Amniotic epithelial cell (primary cell): ENCODE measurements at regions not wholly inside any gene's neighbourhood (a gene's known extent, or its start where the extent isn't known, plus 50 kb on each side); places are given as distances from the start of the nearest gene placed in this dataset.
A peak's percentile ranks its signal among the peaks of the same experiment; 100 is the strongest.

Source experiments
- DNase-seq: peaks from one replicate; pipeline ENCODE4 v3.0.0-alpha.2; 2010; ENCODE audit warnings: low read depth

DNA sequence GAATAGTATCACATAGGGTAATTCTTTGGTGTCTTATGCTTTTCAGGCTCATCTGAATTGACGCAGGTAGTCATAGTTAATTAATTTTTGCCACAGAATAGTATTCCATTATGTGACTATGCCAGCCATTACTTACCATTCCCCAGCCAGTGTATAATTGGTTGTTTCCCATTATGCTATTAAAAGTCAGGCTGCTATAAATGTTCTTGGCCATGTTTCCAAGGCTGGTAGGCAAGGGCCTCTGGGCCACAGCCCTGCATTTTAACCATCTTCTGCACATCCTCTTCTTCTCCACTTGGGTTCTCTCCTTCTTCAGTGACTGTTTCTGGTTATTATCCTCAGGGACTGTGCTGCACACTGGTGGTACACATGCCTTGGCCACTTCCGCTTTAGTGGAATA is 190.9 kb downstream of the ADAMTS15 start:
- no peak for DNase-seq

DNA sequence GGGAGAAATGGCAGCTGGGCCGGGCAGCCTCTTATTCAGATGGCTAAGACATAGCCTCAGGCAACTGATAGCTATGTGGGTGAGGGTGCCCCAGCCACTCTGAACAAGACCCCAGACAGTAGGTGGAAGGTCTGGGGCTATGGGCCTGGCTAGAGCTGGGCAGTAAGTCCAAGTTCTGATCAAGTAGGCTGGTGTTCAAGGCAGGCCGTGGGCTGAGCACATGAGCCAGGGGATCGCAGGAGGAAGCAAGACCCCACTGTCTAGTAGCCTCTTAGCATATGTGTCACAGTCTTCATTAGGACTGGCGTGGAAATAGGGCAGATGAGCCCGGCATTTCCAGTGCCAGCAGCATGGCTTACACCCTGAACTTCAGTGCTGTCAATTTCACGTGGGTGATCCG is 192.1 kb downstream of the ADAMTS15 start:
- no peak for DNase-seq

DNA sequence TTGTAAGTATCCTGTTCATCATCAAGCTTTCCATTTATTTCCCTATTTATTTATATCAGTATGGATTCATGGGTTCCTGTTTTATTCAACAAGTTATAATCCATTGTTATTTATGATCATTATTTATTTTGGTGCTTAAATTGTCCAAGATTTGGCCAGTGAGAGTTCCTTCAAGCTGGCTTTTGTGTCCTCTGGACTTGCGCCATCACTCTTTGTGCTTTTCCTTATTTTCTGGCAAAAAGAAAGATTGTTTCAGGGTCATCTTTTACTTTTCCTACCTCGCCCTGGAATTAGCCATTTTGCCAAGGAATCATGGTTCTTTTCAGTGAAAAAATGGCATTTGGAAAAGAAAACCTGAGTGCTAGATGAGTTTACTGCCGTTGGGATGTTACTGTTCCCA is 193.4 kb downstream of the ADAMTS15 start:
- no peak for DNase-seq

DNA sequence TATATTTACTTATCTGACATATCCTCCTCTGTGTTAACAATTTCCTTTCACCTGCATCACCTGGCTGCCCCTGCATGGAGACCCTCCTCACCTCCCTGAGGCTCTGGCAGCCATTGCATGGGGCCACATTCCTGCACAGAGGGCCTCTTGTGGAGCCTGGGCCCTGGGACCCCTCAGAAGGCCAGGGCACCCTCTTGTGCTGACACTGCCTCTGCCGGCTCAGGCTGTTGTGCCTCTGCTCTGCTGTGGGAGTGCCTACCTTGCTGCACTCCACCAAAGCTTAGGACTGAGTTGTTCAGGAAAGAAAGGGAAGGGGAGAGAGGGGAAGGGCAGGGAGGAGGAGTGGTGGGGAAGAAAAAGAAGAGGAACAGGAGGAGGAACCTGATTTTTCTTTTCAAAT is 194.5 kb downstream of the ADAMTS15 start:
- DNase-seq, result no peak

DNA sequence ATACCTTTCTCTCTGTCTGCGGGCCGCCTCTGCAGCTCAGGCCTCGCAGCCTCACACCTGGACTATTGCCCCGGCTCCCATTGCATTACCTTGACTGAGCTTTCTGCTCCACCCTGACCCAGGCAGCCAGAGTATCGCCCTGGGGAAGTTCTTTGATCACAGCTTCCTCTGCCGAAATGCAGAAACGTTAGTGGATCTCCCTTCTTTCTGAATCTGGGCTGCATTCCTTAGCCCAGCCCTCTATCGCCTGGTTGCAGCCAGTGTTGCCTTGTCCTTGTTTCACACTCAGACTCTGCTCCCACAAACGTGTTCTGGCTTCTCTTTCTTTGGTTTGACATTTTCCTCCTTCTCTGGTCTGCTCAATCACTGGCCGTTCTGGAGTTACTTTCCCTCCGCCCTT is 195.7 kb downstream of the ADAMTS15 start:
- DNase-seq, result no peak

DNA sequence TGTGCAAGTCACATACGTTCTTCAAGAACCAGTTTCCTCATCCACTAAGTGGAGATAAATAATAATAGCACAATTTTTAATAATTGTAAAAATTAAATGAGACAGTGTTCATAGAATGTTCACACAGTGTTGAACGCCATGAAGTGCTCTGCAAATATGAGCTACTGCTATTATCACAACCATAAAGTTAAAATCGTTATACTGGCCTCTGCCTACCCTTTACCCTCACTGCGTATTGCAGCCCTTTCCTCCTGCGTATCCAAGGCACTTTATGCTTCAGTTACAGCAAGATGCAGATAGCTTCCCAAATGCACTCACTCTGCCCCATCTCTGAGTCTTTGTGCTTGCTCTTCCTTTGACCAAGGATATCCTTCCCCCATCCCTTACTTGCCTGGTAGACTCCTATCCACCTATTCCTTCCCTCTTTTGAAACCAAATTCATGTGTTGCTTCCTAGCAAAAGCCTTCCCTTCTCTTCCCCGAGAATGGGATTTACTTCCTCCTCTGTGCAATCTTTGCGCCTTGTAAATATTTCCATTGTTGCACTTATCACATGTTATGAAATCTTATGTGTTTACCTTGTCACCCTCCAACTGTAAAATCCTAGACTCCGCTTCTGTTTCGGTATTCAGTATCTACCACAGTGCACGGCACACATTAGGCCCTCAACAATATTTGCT is 196.9 kb downstream of the ADAMTS15 start:
- no peak for DNase-seq

DNA sequence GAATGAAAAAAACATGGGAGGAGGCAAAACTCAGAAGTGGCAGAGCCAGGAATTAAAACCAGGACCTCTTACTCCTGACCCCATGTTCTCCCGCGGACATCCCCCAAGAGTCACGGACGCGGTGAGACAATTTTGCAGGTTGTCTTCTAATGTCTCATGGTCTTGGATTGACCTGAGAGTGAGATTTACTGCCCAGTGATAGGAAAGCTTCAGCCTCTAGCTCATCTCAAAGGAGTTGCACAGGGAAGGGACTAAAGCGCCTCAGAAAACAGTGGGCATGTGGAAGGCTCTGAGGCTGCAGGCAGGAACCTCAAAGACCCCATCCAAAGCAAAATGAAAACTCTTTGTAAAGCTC is 197.4 kb downstream of the ADAMTS15 start:
- no peak for DNase-seq

DNA sequence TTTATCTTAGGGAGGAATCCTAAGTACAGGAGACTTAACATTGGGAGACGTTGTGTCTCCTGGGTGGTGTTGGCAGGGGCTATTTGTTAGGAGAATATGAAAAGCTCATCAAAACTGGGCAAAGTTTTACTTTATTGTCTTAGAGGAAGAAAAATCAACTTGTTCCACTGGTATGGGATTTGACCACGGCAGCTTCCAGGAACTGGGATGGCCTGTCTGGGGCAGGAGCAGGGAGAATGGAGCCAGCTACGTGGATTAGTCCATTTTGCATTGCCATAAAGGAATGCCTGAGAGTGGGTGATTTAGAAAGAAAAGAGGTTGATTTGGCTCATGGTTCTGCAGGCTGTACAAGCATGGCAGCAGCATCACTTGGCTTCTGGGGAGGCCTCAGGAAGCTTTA is 198.4 kb downstream of the ADAMTS15 start:
- DNase-seq, result no peak

DNA sequence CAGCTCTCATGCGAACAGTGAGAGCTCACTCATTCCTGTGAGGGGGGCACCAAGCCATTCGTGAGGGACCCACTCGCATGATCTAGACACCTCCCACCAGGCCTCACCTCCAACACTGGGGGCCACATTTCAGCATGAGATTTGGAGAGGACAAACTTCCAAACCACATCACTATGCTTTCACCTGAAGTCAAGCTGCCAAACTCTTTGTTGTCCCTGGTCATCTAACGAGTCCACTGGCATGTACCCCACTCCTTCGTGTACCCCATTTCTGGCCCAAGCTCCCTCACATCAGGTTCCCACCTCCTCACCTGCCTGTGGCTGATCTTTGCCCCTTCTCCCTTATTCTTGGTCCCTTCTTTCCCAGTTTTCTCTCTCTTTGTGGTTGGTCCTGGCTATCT is 198.9 kb downstream of the ADAMTS15 start:
- DNase-seq, result no peak

DNA sequence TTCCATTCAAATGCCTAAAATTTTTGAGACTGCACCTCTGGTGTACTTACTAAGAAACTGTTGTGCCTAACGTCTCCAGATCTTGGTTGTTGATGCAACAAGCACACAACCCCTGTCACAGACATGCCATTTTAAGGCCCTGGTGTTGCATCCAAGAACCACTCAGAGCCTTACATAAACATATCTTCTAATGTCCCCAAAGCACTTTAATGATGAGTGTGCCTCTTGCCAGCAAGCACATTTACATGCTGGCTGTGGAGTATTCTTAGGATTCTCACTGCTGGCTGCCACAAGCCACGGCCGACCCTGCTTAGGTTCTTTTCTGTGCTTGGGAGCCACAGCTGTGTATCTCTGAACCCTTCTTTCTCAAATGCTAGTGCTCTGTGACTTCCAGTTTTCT is 201.4 kb downstream of the ADAMTS15 start:
- no peak for DNase-seq

DNA sequence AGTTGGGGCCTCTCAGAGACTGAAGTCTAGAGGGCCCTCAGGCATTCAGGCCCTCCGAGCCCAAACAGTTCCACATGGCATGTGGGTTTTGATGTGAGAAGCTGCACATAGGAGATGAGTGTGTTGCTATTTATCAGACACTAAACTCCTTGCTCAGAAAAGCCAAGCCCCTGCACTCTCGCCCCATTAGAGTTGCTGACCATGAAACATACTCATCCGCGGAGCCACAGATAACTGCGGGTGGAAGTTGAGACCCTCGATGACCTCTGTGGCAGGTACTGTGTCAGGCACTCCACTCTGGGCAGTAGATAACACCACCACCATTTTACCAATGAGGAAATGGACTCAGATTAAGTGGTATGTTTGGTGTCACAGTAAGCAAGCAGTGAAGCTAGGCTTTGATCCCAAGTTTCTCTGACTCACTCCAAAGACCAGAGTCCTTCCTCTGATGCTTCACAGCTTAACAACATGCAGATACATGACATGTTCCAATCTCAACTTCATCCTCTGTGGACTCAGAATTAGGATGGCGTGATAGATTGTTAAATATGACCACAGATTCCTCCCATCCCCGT is 202.1 kb downstream of the ADAMTS15 start:
- DNase-seq, result no peak

DNA sequence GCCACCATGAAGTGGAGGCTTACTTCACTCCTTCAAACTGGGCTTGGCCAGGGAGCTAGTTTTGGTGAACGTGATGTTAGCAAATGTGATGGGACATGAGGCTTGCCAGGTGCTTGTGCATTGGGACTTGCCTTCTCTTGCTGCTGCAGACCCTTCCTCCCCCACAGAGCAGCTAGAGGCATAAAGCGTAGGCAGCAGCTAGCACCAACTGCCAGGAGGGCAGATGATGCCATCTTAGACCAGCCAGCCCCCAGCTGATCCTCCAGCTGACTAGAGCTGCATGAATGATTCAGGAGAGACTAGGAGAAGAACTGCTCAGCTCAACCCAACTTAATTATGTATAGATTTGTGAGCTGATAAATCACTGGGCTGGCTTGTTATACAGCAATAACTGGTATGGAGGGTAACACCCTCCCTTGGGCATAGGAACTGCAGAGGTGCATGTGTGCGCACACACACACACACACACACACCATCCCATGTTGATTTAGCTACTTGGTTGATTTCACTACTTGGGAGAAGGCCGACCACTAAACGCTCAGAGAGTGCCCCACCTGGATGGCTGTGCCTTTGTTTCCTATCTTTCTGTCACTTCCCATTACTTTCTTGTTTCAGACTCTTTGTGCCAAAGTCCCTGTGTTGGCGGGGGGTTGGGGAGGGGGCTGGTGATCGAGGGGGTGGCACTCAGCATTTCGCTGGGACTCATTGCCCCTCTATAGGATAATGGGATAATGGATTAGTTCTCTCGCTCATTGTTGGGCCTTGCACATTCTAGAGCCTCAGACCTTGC is 202.8 kb downstream of the ADAMTS15 start:
- no peak for DNase-seq

DNA sequence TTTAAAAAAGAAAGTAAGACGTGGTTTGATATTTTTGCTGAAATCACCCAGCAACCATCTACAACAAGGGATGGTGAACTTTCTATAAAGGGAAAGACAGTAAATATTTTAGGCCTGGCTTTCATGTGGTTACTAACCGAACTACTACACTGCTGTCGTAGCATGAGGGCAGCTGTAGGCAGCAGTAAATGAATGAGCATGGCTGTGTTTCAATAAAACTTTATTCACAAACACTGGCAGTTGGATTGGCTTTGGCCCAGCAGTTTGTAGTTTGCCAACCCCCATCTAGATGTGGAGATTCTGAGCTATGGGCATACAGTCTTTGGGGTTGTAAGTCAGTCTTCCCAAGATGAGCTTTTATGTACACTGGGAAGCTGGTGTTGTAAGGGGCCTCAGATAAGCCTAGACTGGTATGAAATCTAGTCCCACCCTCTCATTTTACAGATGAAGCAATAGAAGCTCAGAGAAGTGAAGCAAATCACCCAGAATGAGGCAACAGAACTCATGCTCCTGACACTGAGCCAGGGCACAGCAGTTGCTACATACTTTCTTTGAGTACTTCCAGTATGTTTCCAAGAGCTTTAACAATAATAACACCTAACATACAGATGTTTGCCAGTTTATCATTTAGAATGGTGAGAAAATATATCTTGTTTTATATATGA is 204.4 kb downstream of the ADAMTS15 start:
- peak; percentile 99 for DNase-seq

DNA sequence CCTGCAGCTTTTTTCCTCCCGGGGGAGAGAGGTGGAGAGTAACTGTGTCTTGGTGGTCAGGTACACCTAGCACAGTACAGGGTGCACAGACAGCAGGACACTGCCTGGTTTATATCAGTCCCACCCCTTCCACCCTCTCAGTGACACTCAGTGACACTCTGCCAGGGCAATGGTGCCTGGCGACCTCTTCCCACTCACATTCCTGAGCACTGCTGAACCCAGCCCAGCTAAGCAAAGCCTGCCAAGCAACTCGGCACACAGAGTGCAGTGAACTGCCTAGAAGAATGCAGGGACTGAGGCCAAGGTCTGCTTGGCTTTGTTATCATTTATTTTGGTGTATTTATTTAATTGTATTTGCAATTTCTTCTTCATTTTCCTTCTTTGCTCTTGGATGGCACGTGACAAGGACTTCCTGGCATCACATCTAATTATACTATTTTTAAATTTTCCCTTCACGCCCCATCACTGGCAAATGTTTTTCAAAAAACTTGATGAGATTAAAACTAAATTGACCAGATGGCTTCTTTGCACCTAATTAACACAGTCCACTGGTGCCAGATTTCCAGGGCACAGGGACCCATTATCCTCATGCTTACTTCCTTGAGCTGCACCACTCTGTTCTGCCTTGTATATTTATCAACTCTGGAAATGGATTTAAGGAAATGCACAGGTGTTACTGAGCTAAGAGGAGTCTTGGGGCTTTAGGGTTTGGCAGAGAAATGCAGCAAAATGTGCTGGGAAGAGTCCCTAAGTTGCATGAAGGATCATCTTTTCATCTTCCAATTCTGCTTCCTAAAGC is 205.6 kb downstream of the ADAMTS15 start:
- DNase-seq, result no peak

DNA sequence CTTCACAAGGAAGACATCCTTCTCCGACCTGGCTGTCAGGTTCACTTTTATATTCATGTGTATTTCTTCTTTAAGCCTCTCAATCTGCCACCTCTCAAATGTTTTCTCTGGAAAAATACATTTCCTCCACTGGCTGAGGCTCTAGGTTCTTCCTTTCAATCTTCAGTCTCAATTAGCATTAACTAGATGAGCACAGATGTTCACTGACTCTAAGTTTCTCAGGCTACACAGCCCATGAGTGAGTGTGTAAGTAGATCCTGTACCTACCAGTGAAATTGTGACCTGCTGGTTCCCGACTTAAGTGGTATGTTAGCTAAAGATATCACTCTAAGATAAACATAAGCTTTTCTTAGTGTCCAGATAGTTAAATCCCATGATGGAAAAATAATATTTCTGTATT is 206.9 kb downstream of the ADAMTS15 start:
- no peak for DNase-seq

DNA sequence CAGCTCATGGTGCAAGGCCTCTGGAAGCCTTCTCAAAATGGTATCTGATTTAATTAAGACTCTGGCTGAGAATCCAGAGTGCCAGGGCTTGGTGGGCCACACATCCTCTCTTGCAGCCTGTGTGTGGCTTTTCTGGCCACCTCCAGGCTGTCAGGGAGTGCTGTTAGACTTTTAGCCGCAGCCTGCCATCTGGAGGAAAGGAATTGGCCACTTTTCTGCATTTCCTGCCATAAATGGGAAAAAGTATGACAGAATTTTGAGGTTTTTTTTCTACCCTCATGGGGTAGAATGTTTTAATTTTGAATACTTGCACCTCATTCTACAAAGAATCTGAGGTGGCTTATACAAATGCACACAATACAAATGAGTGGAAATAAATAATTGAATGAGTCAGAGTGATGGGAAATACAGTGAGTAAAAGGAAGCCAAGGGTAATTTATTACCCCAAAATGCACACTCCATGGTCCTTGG is 218.4 kb downstream of the ADAMTS15 start:
- no peak for DNase-seq

DNA sequence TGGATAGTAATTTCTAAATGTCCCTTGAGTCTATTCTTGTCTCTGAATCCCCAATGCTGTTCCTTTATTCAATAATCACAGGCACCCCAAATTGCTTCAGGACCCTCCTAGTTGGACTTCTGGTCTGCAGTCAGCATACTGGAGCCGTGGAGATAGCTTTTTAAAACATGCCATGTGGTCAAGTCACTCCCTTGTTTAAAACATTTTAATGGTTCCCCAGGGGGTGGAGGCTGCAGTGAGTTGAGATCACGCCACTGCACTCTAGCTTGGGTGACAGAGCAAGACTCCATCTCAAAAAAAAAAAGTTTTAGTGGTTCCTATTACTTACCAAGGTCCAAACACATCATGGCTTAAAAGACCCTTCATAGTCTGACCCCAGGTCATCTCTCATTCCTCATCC is 220.3 kb downstream of the ADAMTS15 start:
- no peak for DNase-seq

DNA sequence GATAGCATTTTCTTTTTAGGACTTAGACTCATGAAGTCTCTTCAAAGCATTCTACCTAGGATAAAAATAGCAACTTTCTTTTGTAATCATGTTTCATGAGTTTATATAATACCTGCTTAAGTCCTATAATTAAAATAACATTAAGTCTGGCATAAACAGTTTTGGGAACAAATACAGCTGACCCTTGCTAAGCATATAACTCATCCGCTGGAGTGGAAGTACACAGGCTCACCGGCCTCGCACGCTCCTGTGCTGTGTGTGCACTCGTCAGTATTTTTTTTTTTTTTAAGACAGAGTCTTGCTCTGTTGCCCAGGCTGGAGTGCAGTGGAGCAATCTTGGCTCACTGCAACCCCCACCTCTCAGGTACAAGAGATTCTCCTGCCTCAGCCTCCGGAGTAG is 221.8 kb downstream of the ADAMTS15 start:
- DNase-seq, result no peak

DNA sequence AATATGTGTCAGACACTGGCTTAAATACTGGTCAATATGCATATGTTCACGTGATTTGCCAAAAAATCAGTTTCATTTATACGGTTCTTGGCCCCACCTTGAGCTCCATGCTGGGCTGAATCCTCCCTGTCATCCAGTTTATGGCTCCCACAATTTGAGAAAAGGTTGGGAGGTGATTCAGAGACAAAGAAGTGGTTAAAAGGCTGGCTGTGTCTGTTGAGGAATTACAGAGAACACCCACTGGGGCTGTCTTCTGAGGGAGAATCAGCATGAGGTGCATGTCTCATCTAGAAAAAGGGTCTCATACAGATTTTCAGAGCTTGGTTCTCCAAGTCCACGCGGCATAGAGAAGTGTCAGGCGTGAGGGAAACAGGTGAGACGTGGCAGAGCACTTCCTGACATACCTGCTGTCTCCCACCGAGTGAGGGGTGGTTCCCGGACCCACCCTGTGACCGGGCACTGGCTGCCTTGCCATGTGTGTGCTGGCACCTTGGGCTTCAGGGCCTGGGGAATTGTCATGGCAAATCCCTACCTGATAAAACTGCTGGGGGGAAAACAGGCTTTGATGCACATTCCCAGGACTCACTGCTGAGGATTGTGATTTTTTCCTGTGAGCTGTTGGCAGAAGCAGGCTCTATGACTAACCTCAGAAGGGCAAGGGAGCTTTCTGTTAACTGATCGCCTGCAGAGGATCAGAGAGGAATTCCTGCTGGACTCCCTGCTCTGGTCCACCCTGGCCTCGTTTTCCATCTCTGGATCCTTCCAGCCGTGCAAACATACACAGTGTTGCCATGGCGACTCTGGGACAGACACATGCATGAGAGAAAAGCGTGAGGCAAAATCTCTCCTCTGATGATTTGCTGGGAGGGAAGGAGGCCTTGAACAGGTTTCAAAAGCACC is 223.6 kb downstream of the ADAMTS15 start:
- DNase-seq, result peak; percentile 89

DNA sequence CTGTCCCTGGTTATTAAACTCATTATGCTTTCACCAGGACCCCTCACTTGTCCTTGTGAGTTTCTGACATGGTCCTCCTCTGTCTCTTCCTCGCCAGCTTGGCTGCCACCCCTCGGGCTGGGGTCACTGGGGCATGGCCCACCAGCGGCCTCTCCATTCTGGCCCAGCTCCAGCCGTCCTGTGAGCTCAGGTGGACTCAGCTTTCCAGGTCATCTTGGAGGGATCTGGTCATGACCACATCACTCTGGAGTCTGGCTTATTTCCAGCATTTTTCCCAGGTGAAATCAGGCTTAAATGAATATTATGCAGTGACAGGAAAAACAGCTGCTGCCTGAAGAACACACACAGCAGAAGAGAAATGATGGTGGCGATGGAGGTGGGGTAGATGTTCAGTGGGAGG is 224.5 kb downstream of the ADAMTS15 start:
- peak; percentile 26 for DNase-seq

DNA sequence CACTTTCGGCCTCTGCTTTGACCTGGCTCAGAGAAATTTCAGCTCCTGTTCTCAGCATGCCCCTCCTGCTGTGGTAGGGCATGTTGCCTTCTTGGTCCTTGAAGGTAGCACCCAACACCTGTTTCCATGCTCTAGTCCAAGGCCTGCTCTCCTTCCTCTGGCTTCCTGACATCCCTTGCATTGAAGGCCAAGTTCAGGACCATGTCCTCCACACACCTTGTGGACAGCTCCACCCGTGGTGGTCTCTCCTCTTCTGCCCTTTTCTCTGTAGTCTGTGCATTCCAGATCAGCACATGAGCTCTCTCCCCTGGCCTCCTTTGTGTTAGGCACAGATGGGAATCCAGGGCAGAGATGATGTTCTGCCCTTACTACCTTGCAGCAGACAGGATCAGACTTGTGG is 225.3 kb downstream of the ADAMTS15 start:
- DNase-seq, result peak; percentile 37
